ENCODE measurements at regions not wholly inside any gene's neighbourhood (a gene's known extent, or its start where the extent isn't known, plus 50 kb on each side); places are given as distances from the start of the nearest gene placed in this dataset.

GRCh38 chr9:8088477-8088876, 288.9 kb upstream of the DMAC1 start:
- H3K4me3 ChIP-seq (ENCODE audit: low read depth, low read length), result no peak overlapping the region
- H3K27me3 ChIP-seq (ENCODE audit: control insufficient read depth, insufficient read depth, low read length), result no peaks in the 10 kb centered on the region
- H3K36me3 ChIP-seq (ENCODE audit: control insufficient read depth, insufficient read depth, low read length), result no peaks in the 10 kb centered on the region
- TF ChIP-seq CTCF (IDR thresholded peaks at IDR 0.05; ENCODE audit: insufficient read depth, low read length, severe bottlenecking), result no peak
- FAIRE-seq (no peak), DNase-seq (ENCODE audit: low read depth) (no peak)

GRCh38 chr9:8085986-8086385, 286.4 kb upstream of the DMAC1 start:
- Histone ChIP-seq H3K4me3 (ENCODE audit: low read depth, low read length) (no peak overlapping the region), H3K36me3 (ENCODE audit: control insufficient read depth, insufficient read depth, low read length) (no peaks in the 10 kb centered on the region), H3K27me3 (ENCODE audit: control insufficient read depth, insufficient read depth, low read length) (no peaks in the 10 kb centered on the region)
- TF ChIP-seq CTCF (IDR thresholded peaks at IDR 0.05; ENCODE audit: insufficient read depth, low read length, severe bottlenecking), result no peak
- no peak for FAIRE-seq
- DNase-seq (ENCODE audit: low read depth), result no peak

GRCh38 chr9:8078641-8079140, 279.1 kb upstream of the DMAC1 start:
- no peaks in the 10 kb centered on the region for H3K36me3 ChIP-seq (ENCODE audit: control insufficient read depth, insufficient read depth, low read length)

GRCh38 chr9:8074713-8075286, 275.2 kb upstream of the DMAC1 start:
- Histone ChIP-seq H3K27me3 (ENCODE audit: control insufficient read depth, insufficient read depth, low read length) (no peaks in the 10 kb centered on the region), H3K4me3 (ENCODE audit: low read depth, low read length) (no peak overlapping the region), H3K36me3 (ENCODE audit: control insufficient read depth, insufficient read depth, low read length) (no peaks in the 10 kb centered on the region)
- DNase-seq (ENCODE audit: low read depth), result no peak
- no peak for TF ChIP-seq CTCF (IDR thresholded peaks at IDR 0.05; ENCODE audit: insufficient read depth, low read length, severe bottlenecking)
- FAIRE-seq, result no peak

More at GRCh38 chr9:8078641-8079140, 279.1 kb upstream of the DMAC1 start:
- no peak for TF ChIP-seq CTCF (IDR thresholded peaks at IDR 0.05; ENCODE audit: insufficient read depth, low read length, severe bottlenecking)
- DNase-seq (ENCODE audit: low read depth) (peak; percentile 8), FAIRE-seq (no peak)
- Histone ChIP-seq H3K4me3 (ENCODE audit: low read depth, low read length) (no peak overlapping the region), H3K27me3 (ENCODE audit: control insufficient read depth, insufficient read depth, low read length) (no peaks in the 10 kb centered on the region)

- FAIRE-seq (no peak), DNase-seq (ENCODE audit: low read depth) (no peak)
- TF ChIP-seq CTCF (IDR thresholded peaks at IDR 0.05; ENCODE audit: insufficient read depth, low read length, severe bottlenecking), result no peak
- Histone ChIP-seq H3K4me3 (ENCODE audit: low read depth, low read length) (no peak overlapping the region), H3K27me3 (ENCODE audit: control insufficient read depth, insufficient read depth, low read length) (no peaks in the 10 kb centered on the region), H3K36me3 (ENCODE audit: control insufficient read depth, insufficient read depth, low read length) (no peaks in the 10 kb centered on the region)
Observed at GRCh38 chr9:8071445-8071798, 271.8 kb upstream of the DMAC1 start.

Data from bronchial epithelial cell (primary cell).